HCT116 (cell line): ENCODE measurements at regions not wholly inside any gene's neighbourhood (a gene's known extent, or its start where the extent isn't known, plus 50 kb on each side); places are given as distances from the start of the nearest gene placed in this dataset.

Experiments used
- ATAC-seq: fragments of 200-7000 bp; cut with Tn5 transposase; 2 replicates; pipeline ENCODE4 v1.9.1; 2020; ENCODE audit warnings: mild to moderate bottlenecking, moderate library complexity
- BruUV-seq: library from RNA; stranded (reverse); fragments of 400-500 nt; replicated peaks from 2 replicates; lab custom pipeline; 2021; lab: Mats Ljungman, UMichigan
- CTCF ChIA-PET: fragments of 300-600 bp; sonication (Branson Sonifier 250); formaldehyde crosslinking; loops from one replicate; lab custom pipeline; 2021; ENCODE audit warnings: antibody characterized with exemption; lab: Charles Lee
- POLR2A ChIA-PET: fragments of 300-600, 350-600 bp; sonication (Branson Sonifier 250); formaldehyde crosslinking; loops from one replicate; lab custom pipeline; 2021; ENCODE audit warnings: antibody characterized with exemption; lab: Charles Lee
- RAD21 ChIA-PET, 2 experiments: fragments of 300-600 bp; sonication (Branson Sonifier 250); formaldehyde crosslinking; loops; one replicate each; lab custom pipeline; 2023; ENCODE audit warnings: low total read pairs in 2 of 2; ENCODE audit not compliant: uncharacterized antibody in 2 of 2, unreplicated experiment in 2 of 2, low non-redundant PET in 1 of 2; lab: Charles Lee
- DNase-seq: peaks from one replicate; pipeline ENCODE4 v3.0.0-alpha.2; 2010; ENCODE audit warnings: low read depth, low spot score
- H2AFZ ChIP-seq: fragments of 200-600 bp; shearing (Covaris generic), sonication (generic); 2 replicates; pipeline ENCODE4 v1.6.1; 2017; ENCODE audit warnings: low read depth, mixed run types, mixed read lengths, antibody characterized with exemption, low read length; ENCODE audit not compliant: poor library complexity, severe bottlenecking
- H3K27ac ChIP-seq: 2 replicates; pipeline ENCODE4 v1.5.1; 2012; ENCODE audit warnings: low read depth, low read length
- H3K27me3 ChIP-seq: fragments of 200-600 bp; sonication (generic); 2 replicates; pipeline ENCODE4 v1.6.1; 2016; ENCODE audit warnings: mixed run types, low read length, mixed read lengths; ENCODE audit not compliant: insufficient read depth
- H3K36me3 ChIP-seq, 2 experiments: fragments of 200-500 bp in 1 of 2; fragments of 200-600 bp in 1 of 2; sonication (Bioruptor generic) in 1 of 2; sonication (generic) in 1 of 2; 2 replicates each; pipeline versions ENCODE4 v1.5.1 to v1.6.1; 2014 to 2016; ENCODE audit warnings: low read length in 2 of 2, inconsistent platforms in 1 of 2, mixed read lengths in 1 of 2, mixed run types in 1 of 2; ENCODE audit not compliant: insufficient read depth in 2 of 2, control insufficient read depth in 1 of 2
- H3K4me1 ChIP-seq, 2 experiments: fragments of 200-600 bp in 1 of 2; sonication (generic) in 1 of 2; 2 replicates each; pipeline versions ENCODE4 v1.5.1 to v1.6.1; 2012 to 2017; ENCODE audit warnings: low read length in 2 of 2, inconsistent platforms in 1 of 2, mild to moderate bottlenecking in 1 of 2, mixed read lengths in 1 of 2, mixed run types in 1 of 2, moderate library complexity in 1 of 2; ENCODE audit not compliant: insufficient read depth in 2 of 2, control insufficient read depth in 1 of 2
- H3K4me2 ChIP-seq: fragments of 200-600 bp; sonication (generic); 2 replicates; pipeline ENCODE4 v1.6.1; 2017; ENCODE audit warnings: mixed run types, low read length, mixed read lengths
- H3K4me3 ChIP-seq, 2 experiments: fragments of 200-600 bp in 1 of 2; sonication (generic) in 1 of 2; replicated peaks in 1 of 2; 2 replicates each; pipeline ENCODE4 v1.5.1; 2011 to 2016; ENCODE audit warnings: low read length in 2 of 2, control low read depth in 1 of 2, low read depth in 1 of 2, mild to moderate bottlenecking in 1 of 2, mixed read lengths in 1 of 2, mixed run types in 1 of 2
- H3K79me2 ChIP-seq: fragments of 200-600 bp; sonication (generic); 2 replicates; pipeline ENCODE4 v1.6.1; 2017; ENCODE audit warnings: mild to moderate bottlenecking, mixed run types, low read length, moderate library complexity, mixed read lengths; ENCODE audit not compliant: insufficient read depth
- H3K9ac ChIP-seq: fragments of 200-600 bp; sonication (generic); 2 replicates; pipeline ENCODE4 v1.6.1; 2016; ENCODE audit warnings: low read length, mixed read lengths
- H3K9me2 ChIP-seq: fragments of 200-600 bp; sonication (generic), shearing (Covaris generic); 2 replicates; pipeline ENCODE4 v1.6.1; 2017; ENCODE audit warnings: mixed run types, mild to moderate bottlenecking, moderate library complexity; ENCODE audit not compliant: insufficient read depth
- H3K9me3 ChIP-seq, 2 experiments: fragments of 200-500 bp in 1 of 2; fragments of 200-600 bp in 1 of 2; sonication (Bioruptor generic) in 1 of 2; sonication (generic) in 1 of 2; 2 replicates each; pipeline ENCODE4 v1.6.1; 2014 to 2017; ENCODE audit warnings: low read length in 2 of 2, mixed read lengths in 2 of 2, inconsistent platforms in 1 of 2, low read depth in 1 of 2, mild to moderate bottlenecking in 1 of 2, mixed run types in 1 of 2, moderate library complexity in 1 of 2; ENCODE audit not compliant: control insufficient read depth in 1 of 2, insufficient read depth in 1 of 2
- H4K20me1 ChIP-seq: fragments of 200-600 bp; sonication (generic), shearing (Covaris generic); 2 replicates; pipeline ENCODE4 v1.6.1; 2017; ENCODE audit warnings: mixed run types, mild to moderate bottlenecking, moderate library complexity; ENCODE audit not compliant: insufficient read depth
- EGR1 ChIP-seq: IDR thresholded peaks from 2 replicates; pipeline ENCODE4 v1.6.1; 2012; ENCODE audit warnings: low read depth
- EZH2 ChIP-seq: fragments of 200-600 bp; sonication (generic); IDR thresholded peaks from 2 replicates; pipeline ENCODE4 v1.6.1; 2017; ENCODE audit warnings: antibody characterized with exemption, mixed run types
- FOSL1 ChIP-seq: IDR thresholded peaks from 2 replicates; pipeline ENCODE4 v1.6.1; 2012; ENCODE audit warnings: low read depth
- JUND ChIP-seq: IDR thresholded peaks from 2 replicates; pipeline ENCODE4 v1.6.1; 2012
- MAX ChIP-seq: IDR thresholded peaks from 2 replicates; pipeline ENCODE4 v1.6.1; 2012
- POLR2A ChIP-seq: IDR thresholded peaks from 2 replicates; pipeline ENCODE4 v1.7.0; 2011; ENCODE audit warnings: borderline replicate concordance; ENCODE audit not compliant: insufficient read depth, insufficient read length; ENCODE audit errors: extremely low read depth
- POLR2AphosphoS5 ChIP-seq: IDR thresholded peaks from 2 replicates; pipeline ENCODE4 v1.6.1; 2011; ENCODE audit warnings: mild to moderate bottlenecking, low read depth, low read length, moderate library complexity
- REST ChIP-seq: IDR thresholded peaks from 2 replicates; pipeline ENCODE4 v1.6.1; 2012; ENCODE audit warnings: low read depth
- SP1 ChIP-seq: IDR thresholded peaks from 2 replicates; pipeline ENCODE4 v1.6.1; 2012; ENCODE audit warnings: low read depth
- SRF ChIP-seq: IDR thresholded peaks from 2 replicates; pipeline ENCODE4 v1.6.1; 2012; ENCODE audit warnings: low read depth
- TCF7L2 ChIP-seq: IDR thresholded peaks from 2 replicates; pipeline ENCODE4 v1.7.0; 2011; ENCODE audit warnings: borderline replicate concordance, inconsistent platforms; ENCODE audit not compliant: insufficient read depth, insufficient read length; ENCODE audit errors: extremely low read depth
- YY1 ChIP-seq: IDR thresholded peaks from 2 replicates; pipeline ENCODE4 v1.6.1; 2011; ENCODE audit warnings: low read length, low read depth, moderate library complexity, mild to moderate bottlenecking; ENCODE audit not compliant: insufficient replicate concordance; ENCODE audit errors: extremely low read depth
- ZNF274 ChIP-seq: fragments of 200-500 bp; sonication (Bioruptor generic); IDR thresholded peaks from 2 replicates; pipeline ENCODE4 v1.6.1; 2014; ENCODE audit warnings: mild to moderate bottlenecking, low read depth, low read length, inconsistent platforms
- intact Hi-C: fragments of 100-400 bp; cut with micrococcal nuclease; formaldehyde crosslinking; loops from 2 replicates; pipeline ENCODE4 v1.10.0; 2022

- H3K79me2 ChIP-seq: no peaks in the 10 kb centered on the region
- H3K4me1 ChIP-seq: no peaks in the 10 kb centered on the region
- no peak overlapping the region for H3K4me3 ChIP-seq
- CTCF ChIA-PET: no interaction called here
- intact Hi-C loops: no loop called here
- no peaks in the 10 kb centered on the region for H3K9me2 ChIP-seq
- H3K9me3 ChIP-seq: no peaks in the 10 kb centered on the region
- no peaks in the 10 kb centered on the region for H3K27me3 ChIP-seq
- no peak for TF ChIP-seq JUND
- TF ChIP-seq POLR2AphosphoS5: no peak
- no peak overlapping the region for H2AFZ ChIP-seq
- RAD21 ChIA-PET: no interaction called here
- ATAC-seq (no peak), DNase-seq (no peak)
- H3K9ac ChIP-seq: no peak overlapping the region
- H3K36me3 ChIP-seq: no peaks in the 10 kb centered on the region
- H3K27ac ChIP-seq: no peak overlapping the region
- no peak overlapping the region for H3K4me2 ChIP-seq
- no TSS peak for BruUV-seq
- POLR2A ChIA-PET: no interaction called here
- no peaks in the 10 kb centered on the region for H4K20me1 ChIP-seq
These were observed 235.1 kb upstream of the CPEB2 start for GRCh38 chr4:14767142-14767541.

- BruUV-seq: no TSS peak
- RAD21 ChIA-PET: no interaction called here
- Histone ChIP-seq H3K9ac (no peak overlapping the region), H3K4me1 (no peaks in the 10 kb centered on the region), H3K9me3 (no peaks in the 10 kb centered on the region), H3K27ac (no peak overlapping the region), H3K27me3 (no peaks in the 10 kb centered on the region), H3K9me2 (no peaks in the 10 kb centered on the region), H2AFZ (no peak overlapping the region), H3K79me2 (no peaks in the 10 kb centered on the region), H3K4me3 (no peak overlapping the region), H4K20me1 (no peaks in the 10 kb centered on the region), H3K36me3 (no peaks in the 10 kb centered on the region), H3K4me2 (no peak overlapping the region)
- no peak for TF ChIP-seq TCF7L2
- intact Hi-C loops: no loop called here
- no peak for ATAC-seq
- DNase-seq: no peak
- CTCF ChIA-PET: no interaction called here
- POLR2A ChIA-PET: no interaction called here
These were observed 233.8 kb upstream of the CPEB2 start for GRCh38 chr4:14768449-14768848.

- ChIA-PET RAD21 (no interaction called here), POLR2A (no interaction called here), CTCF (no interaction called here)
- TF ChIP-seq JUND (no peak), EGR1 (no peak), SRF (no peak), FOSL1 (no peak), YY1 (no peak), REST (no peak), EZH2 (no peak), MAX (no peak), POLR2A (no peak), ZNF274 (no peak), SP1 (no peak)
- Histone ChIP-seq H3K9ac (no peak overlapping the region), H3K36me3 (no peaks in the 10 kb centered on the region), H3K4me1 (no peaks in the 10 kb centered on the region), H3K27ac (no peak overlapping the region), H3K4me3 (no peak overlapping the region), H3K27me3 (no peaks in the 10 kb centered on the region), H3K4me2 (no peak overlapping the region), H2AFZ (no peak overlapping the region), H3K9me2 (no peaks in the 10 kb centered on the region), H4K20me1 (no peaks in the 10 kb centered on the region), H3K9me3 (no peaks in the 10 kb centered on the region), H3K79me2 (no peaks in the 10 kb centered on the region)
- BruUV-seq: no TSS peak
- ATAC-seq (no peak), DNase-seq (no peak)
- intact Hi-C loops: no loop called here
These were observed 232.3 kb upstream of the CPEB2 start for GRCh38 chr4:14769993-14770392.
